ENCODE measurements at regions not wholly inside any gene's neighbourhood (a gene's known extent, or its start where the extent isn't known, plus 50 kb on each side); places are given as distances from the start of the nearest gene placed in this dataset.
"Not testable (repeated sequence)": the region's sequence is repeated elsewhere in the genome, so short reads cannot be mapped to it uniquely, and the experiment has no call there.

DNA sequence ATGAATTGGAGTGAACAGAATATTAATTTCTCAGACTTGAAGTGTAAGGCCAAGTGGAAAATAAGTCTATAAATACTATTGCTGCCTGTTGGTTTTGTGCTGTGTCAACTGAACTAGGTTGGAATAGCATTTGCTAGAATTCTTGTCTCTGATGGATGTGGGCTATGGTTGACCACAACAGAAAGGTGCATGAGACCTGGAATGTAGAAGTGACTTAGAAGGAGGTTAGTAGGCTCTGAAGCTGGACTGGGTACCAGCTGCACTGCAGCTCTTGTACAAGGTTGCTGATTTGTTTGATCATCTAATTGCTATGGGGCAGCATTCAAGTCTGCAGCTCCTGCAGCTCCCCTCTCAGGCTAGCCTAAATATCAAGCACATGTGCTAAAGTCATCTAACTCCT, 479.0 kb upstream of the NRSN1 start:
- Histone ChIP-seq H3K36me3 (ENCODE audit: insufficient read depth, low read length) (no peaks in the 10 kb centered on the region), H3K9ac (ENCODE audit: low read length) (no peak overlapping the region), H3K9me3 (ENCODE audit: low read length) (no peaks in the 10 kb centered on the region)

DNA sequence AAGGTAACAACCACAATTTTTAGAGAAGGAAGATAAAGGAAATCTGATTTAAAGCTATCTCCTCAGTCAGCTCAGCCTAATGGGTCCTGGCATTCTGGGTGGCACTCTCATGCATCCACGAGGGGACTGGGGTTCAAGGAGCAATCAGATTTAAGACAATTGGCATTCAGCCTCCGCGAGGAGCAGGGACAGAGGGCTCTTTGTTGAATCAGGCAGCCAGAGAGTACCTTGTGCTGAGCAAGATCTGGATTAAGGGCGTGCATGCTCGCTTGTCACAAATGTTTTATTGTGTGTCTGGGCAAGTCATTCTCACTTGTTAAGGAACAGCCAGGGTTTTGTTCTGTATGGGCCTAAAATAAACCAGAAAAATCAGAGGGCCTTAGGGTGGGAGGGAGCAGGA, 475.3 kb upstream of the NRSN1 start:
- Histone ChIP-seq H3K36me3 (ENCODE audit: insufficient read depth, low read length) (no peaks in the 10 kb centered on the region), H3K4me3 (ENCODE audit: low read depth in 1 of 2, low read length in 2 of 2) (no peak overlapping the region), H3K27me3 (ENCODE audit: control insufficient read depth in 1 of 2, insufficient read depth in 2 of 2, low read length in 2 of 2) (no peaks in the 10 kb centered on the region), H3K4me1 (ENCODE audit: insufficient read depth, low read length) (no peaks in the 10 kb centered on the region), H3K27ac (ENCODE audit: low read depth, low read length) (no peak overlapping the region), H3K9me3 (ENCODE audit: low read length) (no peaks in the 10 kb centered on the region), H3K9ac (ENCODE audit: low read length) (no peak overlapping the region)

More for the DNA sequence above, 479.0 kb upstream of the NRSN1 start:
- Histone ChIP-seq H3K27ac (ENCODE audit: low read depth, low read length) (no peak overlapping the region), H3K4me1 (ENCODE audit: insufficient read depth, low read length) (no peaks in the 10 kb centered on the region), H3K4me3 (ENCODE audit: low read depth in 1 of 2, low read length in 2 of 2) (no peak overlapping the region), H3K27me3 (ENCODE audit: control insufficient read depth in 1 of 2, insufficient read depth in 2 of 2, low read length in 2 of 2) (no peaks in the 10 kb centered on the region)

DNA sequence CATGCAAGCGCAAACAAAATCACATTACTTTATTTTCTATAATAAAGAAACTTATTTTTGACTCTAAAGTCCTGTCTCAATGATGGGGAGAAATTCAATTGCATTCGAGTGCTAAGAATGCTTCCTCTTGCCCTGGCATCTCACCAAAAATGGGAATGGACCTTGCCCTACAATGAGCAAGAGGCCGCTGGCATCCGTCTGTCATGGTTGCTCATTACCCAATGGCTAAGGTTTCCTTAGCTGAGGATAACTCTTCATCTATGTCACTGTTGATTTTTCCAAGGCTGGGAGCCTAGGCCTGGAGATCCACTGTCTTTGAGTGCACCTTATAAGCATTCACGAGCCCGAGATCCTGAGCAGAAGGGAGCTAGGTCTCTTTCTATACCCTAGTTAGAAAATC, 471.3 kb upstream of the NRSN1 start:
- H3K9ac ChIP-seq (ENCODE audit: low read length): no peak overlapping the region
- H3K27me3 ChIP-seq (ENCODE audit: control insufficient read depth in 1 of 2, insufficient read depth in 2 of 2, low read length in 2 of 2): no peaks in the 10 kb centered on the region
- no peak overlapping the region for H3K4me3 ChIP-seq (ENCODE audit: low read depth in 1 of 2, low read length in 2 of 2)
- no peaks in the 10 kb centered on the region for H3K9me3 ChIP-seq (ENCODE audit: low read length)
- H3K36me3 ChIP-seq (ENCODE audit: insufficient read depth, low read length): no peaks in the 10 kb centered on the region
- H3K27ac ChIP-seq (ENCODE audit: low read depth, low read length): no peak overlapping the region
- H3K4me1 ChIP-seq (ENCODE audit: insufficient read depth, low read length): no peaks in the 10 kb centered on the region

DNA sequence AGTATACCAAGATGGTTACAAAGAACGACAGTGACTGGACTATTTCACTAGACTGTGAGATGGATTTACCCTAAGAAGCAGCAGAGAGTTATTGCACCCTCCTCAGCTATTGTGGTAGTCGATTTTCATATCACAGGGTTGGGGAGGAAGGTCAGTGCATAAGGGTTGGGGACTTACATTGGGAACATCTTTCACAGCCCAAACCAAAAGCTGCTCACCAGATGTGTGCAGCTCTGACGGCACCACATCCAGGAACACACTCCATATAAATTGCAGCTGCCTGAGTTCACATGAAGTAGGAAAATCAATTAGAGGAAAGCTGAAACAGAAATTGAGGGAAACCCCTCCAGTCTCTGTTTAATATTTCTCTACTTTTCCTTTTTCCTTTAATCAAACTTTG, 470.5 kb upstream of the NRSN1 start:
- Histone ChIP-seq H3K4me3 (ENCODE audit: low read depth in 1 of 2, low read length in 2 of 2) (no peak overlapping the region), H3K27ac (ENCODE audit: low read depth, low read length) (no peak overlapping the region), H3K27me3 (ENCODE audit: control insufficient read depth in 1 of 2, insufficient read depth in 2 of 2, low read length in 2 of 2) (no peaks in the 10 kb centered on the region), H3K9ac (ENCODE audit: low read length) (no peak overlapping the region), H3K9me3 (ENCODE audit: low read length) (no peaks in the 10 kb centered on the region), H3K36me3 (ENCODE audit: insufficient read depth, low read length) (no peaks in the 10 kb centered on the region), H3K4me1 (ENCODE audit: insufficient read depth, low read length) (no peaks in the 10 kb centered on the region)

DNA sequence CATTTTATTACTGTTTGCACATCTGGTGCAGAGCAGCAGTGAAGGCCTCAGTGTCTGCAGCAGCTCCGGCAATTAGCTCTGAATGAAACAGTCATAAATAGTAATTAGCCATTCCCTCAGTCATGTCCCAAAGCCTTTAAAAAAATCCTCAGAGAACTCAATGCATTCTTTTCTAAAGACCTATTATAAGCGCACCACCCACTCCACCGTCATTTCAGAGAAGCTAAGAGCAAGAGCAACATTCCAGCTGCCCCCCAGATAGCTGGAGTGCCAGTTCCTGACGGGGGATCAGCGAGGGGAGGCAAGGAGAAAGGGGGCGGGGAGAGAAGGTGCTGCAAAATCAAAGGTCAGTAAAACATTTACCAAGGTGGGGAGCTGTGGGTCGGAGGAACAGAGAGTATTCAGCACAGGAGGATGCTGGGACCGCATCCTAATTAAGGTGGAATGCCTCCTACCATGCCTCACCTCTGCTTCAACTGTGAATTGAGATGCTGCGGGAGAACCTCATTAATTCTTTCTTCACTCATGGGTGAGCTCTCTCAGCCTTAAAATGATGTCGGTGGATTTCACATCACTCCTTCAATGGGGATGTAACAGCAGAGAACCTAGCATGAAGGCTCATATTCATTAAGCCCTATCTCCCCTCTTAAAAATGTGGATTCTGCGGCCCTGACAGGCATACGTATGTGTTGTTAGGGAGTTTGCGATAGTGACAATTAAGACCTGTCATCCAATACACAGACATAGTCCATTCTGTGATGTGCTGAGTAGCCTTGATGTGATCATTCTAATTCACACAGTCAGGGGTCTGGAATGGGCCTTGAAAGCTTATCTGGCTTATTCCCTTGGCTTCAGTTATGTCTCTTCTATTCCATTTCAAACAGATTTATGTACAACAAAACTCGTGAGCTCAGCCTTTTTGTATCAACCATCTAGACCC, 469.5 kb upstream of the NRSN1 start:
- no peak overlapping the region for H3K9ac ChIP-seq (ENCODE audit: low read length)

DNA sequence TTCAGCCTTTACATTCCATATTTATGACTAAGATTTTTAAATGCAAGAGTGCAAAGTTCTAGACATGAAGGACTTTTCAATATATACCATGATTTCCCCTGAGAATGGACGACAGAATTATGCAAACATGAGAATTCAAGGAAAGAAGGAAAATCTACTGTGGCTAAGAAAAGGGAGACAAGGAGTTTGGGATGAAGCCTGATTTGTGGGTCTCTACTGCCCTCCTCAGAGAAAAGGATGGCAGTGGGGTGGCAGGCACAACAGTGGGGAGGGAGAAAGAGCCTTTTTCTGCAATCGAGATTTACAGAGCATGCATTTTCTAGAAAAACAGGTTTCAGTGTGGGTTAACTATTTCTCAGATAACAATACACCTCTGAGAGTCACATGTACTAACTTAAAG, 466.9 kb upstream of the NRSN1 start:
- Histone ChIP-seq H3K9me3 (ENCODE audit: low read length) (no peaks in the 10 kb centered on the region), H3K27me3 (ENCODE audit: control insufficient read depth in 1 of 2, insufficient read depth in 2 of 2, low read length in 2 of 2) (no peaks in the 10 kb centered on the region), H3K9ac (ENCODE audit: low read length) (no peak overlapping the region), H3K36me3 (ENCODE audit: insufficient read depth, low read length) (no peaks in the 10 kb centered on the region), H3K27ac (ENCODE audit: low read depth, low read length) (no peak overlapping the region), H3K4me3 (ENCODE audit: low read depth in 1 of 2, low read length in 2 of 2) (no peak overlapping the region), H3K4me1 (ENCODE audit: insufficient read depth, low read length) (no peaks in the 10 kb centered on the region)

More for the DNA sequence above, 469.5 kb upstream of the NRSN1 start:
- Histone ChIP-seq H3K4me1 (ENCODE audit: insufficient read depth, low read length) (no peaks in the 10 kb centered on the region), H3K27ac (ENCODE audit: low read depth, low read length) (no peak overlapping the region), H3K27me3 (ENCODE audit: control insufficient read depth in 1 of 2, insufficient read depth in 2 of 2, low read length in 2 of 2) (no peaks in the 10 kb centered on the region), H3K36me3 (ENCODE audit: insufficient read depth, low read length) (no peaks in the 10 kb centered on the region), H3K9me3 (ENCODE audit: low read length) (no peaks in the 10 kb centered on the region), H3K4me3 (ENCODE audit: low read depth in 1 of 2, low read length in 2 of 2) (no peak overlapping the region)

DNA sequence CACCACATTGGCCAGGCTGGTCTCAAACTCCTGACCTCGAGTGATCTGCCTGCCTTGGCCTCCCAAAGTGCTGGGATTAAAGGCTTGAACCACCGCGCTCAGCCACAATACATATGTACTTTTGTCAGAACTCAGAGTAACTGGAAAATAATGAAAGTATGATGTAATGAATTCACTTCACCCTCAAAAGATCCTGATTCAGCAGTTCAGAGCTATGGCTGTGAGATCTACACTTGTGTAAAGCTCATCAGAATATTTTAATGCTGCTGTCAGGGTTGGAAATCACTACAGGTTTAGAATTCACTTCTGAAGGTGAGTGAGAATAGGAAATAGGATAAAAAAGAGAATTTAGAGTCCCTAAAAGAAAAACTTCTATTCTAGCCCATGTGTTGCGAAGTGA, 464.5 kb upstream of the NRSN1 start:
- no peak overlapping the region for H3K9ac ChIP-seq (ENCODE audit: low read length)
- H3K9me3 ChIP-seq (ENCODE audit: low read length): no peaks in the 10 kb centered on the region
- H3K27ac ChIP-seq (ENCODE audit: low read depth, low read length): no peak overlapping the region
- H3K36me3 ChIP-seq (ENCODE audit: insufficient read depth, low read length): no peaks in the 10 kb centered on the region
- H3K27me3 ChIP-seq (ENCODE audit: control insufficient read depth in 1 of 2, insufficient read depth in 2 of 2, low read length in 2 of 2): no peaks in the 10 kb centered on the region
- no peak overlapping the region for H3K4me3 ChIP-seq (ENCODE audit: low read depth in 1 of 2, low read length in 2 of 2)
- H3K4me1 ChIP-seq (ENCODE audit: insufficient read depth, low read length): no peaks in the 10 kb centered on the region

DNA sequence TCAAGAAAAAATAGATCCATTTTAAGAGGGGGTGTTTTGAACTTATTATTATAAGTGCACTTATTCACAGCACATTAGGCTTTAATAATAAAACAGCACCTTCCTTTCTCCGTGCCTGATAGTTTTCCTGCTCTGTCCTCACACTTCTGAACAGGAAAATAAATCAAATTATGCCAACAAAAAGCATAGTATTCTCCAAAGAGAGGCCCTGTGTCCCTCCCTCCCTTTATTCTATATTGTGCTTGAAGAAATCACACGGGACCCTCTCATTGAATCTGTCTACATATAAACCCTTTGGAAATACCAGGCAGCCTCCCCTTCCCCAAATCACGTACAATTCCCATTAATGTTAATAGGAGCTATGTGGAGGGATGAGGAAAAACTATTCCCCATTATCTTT, 462.9 kb upstream of the NRSN1 start:
- Histone ChIP-seq H3K36me3 (ENCODE audit: insufficient read depth, low read length) (no peaks in the 10 kb centered on the region), H3K27ac (ENCODE audit: low read depth, low read length) (no peak overlapping the region), H3K9ac (ENCODE audit: low read length) (no peak overlapping the region), H3K9me3 (ENCODE audit: low read length) (no peaks in the 10 kb centered on the region), H3K4me3 (ENCODE audit: low read depth in 1 of 2, low read length in 2 of 2) (no peak overlapping the region), H3K27me3 (ENCODE audit: control insufficient read depth in 1 of 2, insufficient read depth in 2 of 2, low read length in 2 of 2) (no peaks in the 10 kb centered on the region), H3K4me1 (ENCODE audit: insufficient read depth, low read length) (no peaks in the 10 kb centered on the region)

DNA sequence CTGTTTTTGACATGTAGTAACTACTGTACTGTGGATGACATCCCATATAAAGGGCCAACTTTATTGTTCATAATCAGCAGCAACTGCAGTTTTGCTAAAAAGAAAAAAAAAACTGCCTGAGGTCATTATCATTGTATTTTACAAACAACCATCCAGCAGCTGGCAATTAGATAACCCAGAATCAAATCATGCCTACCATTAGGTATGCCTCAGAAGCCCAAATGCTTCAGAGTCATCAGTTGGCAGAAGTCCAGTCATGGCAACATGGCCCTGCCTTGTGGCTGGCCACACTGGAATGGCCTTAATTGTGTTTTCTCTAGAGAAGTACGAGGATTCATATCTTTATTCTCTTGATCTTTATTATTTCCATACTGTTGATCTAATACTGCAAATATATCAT, 462.4 kb upstream of the NRSN1 start:
- no peaks in the 10 kb centered on the region for H3K9me3 ChIP-seq (ENCODE audit: low read length)
- H3K27ac ChIP-seq (ENCODE audit: low read depth, low read length): no peak overlapping the region
- H3K9ac ChIP-seq (ENCODE audit: low read length): no peak overlapping the region
- no peaks in the 10 kb centered on the region for H3K36me3 ChIP-seq (ENCODE audit: insufficient read depth, low read length)
- no peaks in the 10 kb centered on the region for H3K4me1 ChIP-seq (ENCODE audit: insufficient read depth, low read length)
- no peaks in the 10 kb centered on the region for H3K27me3 ChIP-seq (ENCODE audit: control insufficient read depth in 1 of 2, insufficient read depth in 2 of 2, low read length in 2 of 2)
- no peak overlapping the region for H3K4me3 ChIP-seq (ENCODE audit: low read depth in 1 of 2, low read length in 2 of 2)

DNA sequence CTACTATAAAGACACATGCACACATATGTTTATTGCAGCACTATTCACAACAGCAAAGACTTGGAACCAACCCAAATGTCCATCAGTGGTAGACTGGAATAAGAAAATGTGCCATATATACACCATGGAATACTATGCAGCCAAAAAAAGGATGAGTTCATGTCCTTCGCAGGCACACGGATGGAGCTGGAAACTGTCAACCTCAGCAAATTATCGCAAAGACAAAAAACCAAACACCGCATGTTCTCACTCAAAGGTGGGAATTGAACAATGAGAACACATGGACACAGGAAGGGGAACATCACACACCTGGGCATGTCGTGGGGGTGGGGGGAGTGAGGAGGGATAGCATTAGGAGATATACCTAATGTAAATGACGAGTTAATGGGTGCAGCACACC, 460.1 kb upstream of the NRSN1 start:
- H3K9ac ChIP-seq (ENCODE audit: low read length); H3K4me1 ChIP-seq (ENCODE audit: insufficient read depth, low read length); H3K27ac ChIP-seq (ENCODE audit: low read depth, low read length); H3K36me3 ChIP-seq (ENCODE audit: insufficient read depth, low read length); H3K4me3 ChIP-seq (ENCODE audit: low read depth in 1 of 2, low read length in 2 of 2); H3K9me3 ChIP-seq (ENCODE audit: low read length); H3K27me3 ChIP-seq (ENCODE audit: control insufficient read depth in 1 of 2, insufficient read depth in 2 of 2, low read length in 2 of 2): not testable (repeated sequence)

DNA sequence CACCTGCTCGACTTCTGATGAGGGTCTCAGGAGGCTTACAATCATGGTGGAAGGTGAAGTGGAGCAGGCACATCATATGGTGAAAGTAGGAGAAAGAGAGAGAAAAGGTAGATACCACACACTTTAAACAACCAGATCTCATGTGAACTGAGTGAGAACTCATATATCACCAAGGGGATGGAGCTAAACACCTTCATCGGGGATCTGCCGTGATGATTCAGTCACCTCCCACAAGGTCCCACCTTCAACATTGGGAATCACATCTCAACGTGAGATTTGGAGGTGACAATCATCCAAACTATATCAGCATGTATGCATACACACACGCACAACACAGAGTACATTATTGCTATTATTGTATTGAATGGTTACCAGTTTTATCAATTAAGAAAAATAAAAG, 453.3 kb upstream of the NRSN1 start:
- Histone ChIP-seq H3K4me1 (ENCODE audit: insufficient read depth, low read length) (no peaks in the 10 kb centered on the region), H3K9ac (ENCODE audit: low read length) (no peak overlapping the region), H3K27me3 (ENCODE audit: control insufficient read depth in 1 of 2, insufficient read depth in 2 of 2, low read length in 2 of 2) (no peaks in the 10 kb centered on the region), H3K4me3 (ENCODE audit: low read depth in 1 of 2, low read length in 2 of 2) (no peak overlapping the region), H3K9me3 (ENCODE audit: low read length) (peaks cover 18% of the 10 kb centered on the region), H3K36me3 (ENCODE audit: insufficient read depth, low read length) (no peaks in the 10 kb centered on the region), H3K27ac (ENCODE audit: low read depth, low read length) (no peak overlapping the region)

DNA sequence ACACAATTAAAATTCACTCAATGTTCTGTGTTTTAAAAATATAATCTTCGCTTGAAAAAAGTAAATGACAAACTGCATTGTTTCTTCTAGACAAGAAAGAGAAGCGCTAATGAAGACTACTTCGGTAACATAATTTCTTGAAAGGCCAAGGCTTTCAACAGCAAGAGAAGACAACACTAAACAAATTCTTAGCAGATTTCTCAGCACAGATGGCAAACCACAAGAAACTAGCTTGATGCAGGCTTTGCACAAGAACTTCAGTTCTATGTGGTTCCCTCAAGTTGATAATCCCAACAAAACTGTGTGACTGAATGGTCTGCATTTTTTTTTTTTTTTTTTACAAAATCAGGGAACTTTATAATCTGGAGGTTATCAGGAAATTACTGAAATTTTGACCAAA, 447.4 kb upstream of the NRSN1 start:
- Histone ChIP-seq H3K9ac (ENCODE audit: low read length) (no peak overlapping the region), H3K36me3 (ENCODE audit: insufficient read depth, low read length) (no peaks in the 10 kb centered on the region), H3K4me1 (ENCODE audit: insufficient read depth, low read length) (no peaks in the 10 kb centered on the region), H3K9me3 (ENCODE audit: low read length) (no peaks in the 10 kb centered on the region), H3K27me3 (ENCODE audit: control insufficient read depth in 1 of 2, insufficient read depth in 2 of 2, low read length in 2 of 2) (no peaks in the 10 kb centered on the region), H3K27ac (ENCODE audit: low read depth, low read length) (no peak overlapping the region), H3K4me3 (ENCODE audit: low read depth in 1 of 2, low read length in 2 of 2) (no peak overlapping the region)

All from muscle layer of colon (tissue), 2 donors.